AG09309 (cell line): ENCODE measurements at regions not wholly inside any gene's neighbourhood (a gene's known extent, or its start where the extent isn't known, plus 50 kb on each side); places are given as distances from the start of the nearest gene placed in this dataset.

Experiments
- DNase-seq: peaks from one replicate; pipeline ENCODE4 v3.0.0-alpha.2; 2010; ENCODE audit warnings: low read depth
- H3K4me3 ChIP-seq: 2 replicates; pipeline ENCODE4 v1.5.1; 2011; ENCODE audit warnings: mild to moderate bottlenecking, low read depth, low read length, moderate library complexity; ENCODE audit not compliant: control insufficient read depth
- TF ChIP-seq, protein P1 (sequence below): IDR thresholded peaks from 2 replicates; pipeline ENCODE4 v1.5.1; 2011; ENCODE audit warnings: mild to moderate bottlenecking, low read depth, low read length, inconsistent platforms; ENCODE audit not compliant: insufficient read depth, control insufficient read depth; ENCODE audit errors: missing control alignments

DNA sequence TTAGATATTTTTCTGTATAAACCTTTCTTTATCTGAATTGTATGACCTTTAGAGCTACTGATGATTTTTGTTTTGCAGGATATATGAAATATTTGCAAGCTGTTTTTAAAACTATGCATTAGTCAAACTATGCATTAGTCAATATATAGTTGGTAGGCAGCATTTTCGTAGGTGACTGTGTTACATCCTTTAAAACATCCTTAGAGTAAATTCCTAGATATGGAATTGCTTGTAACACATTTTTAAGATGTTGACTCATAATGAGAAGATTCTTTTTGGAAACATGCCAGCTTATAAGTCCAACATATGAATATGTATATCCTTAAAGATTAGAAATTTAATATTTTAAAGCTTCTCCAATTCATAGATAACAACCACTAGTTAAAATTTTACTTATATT lies 1768.5 kb downstream of the PCDH7 start:
- TF ChIP-seq, protein P1, sequence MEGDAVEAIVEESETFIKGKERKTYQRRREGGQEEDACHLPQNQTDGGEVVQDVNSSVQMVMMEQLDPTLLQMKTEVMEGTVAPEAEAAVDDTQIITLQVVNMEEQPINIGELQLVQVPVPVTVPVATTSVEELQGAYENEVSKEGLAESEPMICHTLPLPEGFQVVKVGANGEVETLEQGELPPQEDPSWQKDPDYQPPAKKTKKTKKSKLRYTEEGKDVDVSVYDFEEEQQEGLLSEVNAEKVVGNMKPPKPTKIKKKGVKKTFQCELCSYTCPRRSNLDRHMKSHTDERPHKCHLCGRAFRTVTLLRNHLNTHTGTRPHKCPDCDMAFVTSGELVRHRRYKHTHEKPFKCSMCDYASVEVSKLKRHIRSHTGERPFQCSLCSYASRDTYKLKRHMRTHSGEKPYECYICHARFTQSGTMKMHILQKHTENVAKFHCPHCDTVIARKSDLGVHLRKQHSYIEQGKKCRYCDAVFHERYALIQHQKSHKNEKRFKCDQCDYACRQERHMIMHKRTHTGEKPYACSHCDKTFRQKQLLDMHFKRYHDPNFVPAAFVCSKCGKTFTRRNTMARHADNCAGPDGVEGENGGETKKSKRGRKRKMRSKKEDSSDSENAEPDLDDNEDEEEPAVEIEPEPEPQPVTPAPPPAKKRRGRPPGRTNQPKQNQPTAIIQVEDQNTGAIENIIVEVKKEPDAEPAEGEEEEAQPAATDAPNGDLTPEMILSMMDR: no peak
- DNase-seq: no peak
- no peak overlapping the region for H3K4me3 ChIP-seq

DNA sequence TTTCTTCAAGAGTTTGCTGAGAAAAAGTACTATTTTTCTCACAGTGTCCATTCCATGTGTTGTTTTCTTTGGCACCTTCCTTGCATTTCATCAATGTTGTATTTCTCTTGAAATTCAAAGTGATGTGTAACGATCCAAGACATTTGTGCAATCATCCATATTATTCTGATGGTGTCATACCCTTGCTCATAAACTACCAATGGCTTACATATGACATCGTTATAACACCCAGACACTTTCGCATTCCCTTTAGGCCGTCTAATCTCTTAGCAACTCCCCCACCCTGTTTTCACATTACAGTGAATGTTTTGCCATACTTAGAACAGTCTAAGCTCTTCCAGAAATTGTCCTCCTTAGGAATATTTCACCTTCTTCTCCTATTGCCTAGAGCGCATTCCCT lies 1779.0 kb downstream of the PCDH7 start:
- peak; percentile 5 for DNase-seq
- TF ChIP-seq, protein P1: no peak
- no peak overlapping the region for H3K4me3 ChIP-seq

DNA sequence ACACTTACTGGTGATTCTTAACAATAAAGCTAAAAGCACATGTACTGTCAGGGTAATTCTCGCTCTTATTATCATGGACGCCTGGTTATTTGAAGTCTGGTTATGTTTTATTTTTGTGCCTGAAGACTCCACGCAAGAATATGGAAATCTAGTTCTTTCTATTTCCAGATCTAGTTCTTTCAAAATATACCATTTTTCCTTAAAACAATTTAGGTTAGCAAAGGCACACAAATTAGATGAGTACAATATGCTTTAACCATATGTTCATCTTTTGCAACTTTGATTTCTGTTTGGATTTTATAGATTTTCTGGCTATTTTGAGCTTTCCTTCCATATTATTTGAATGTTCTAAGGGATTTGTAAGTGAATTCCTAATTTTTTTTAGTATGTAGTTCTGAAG lies 1783.1 kb downstream of the PCDH7 start:
- no peak overlapping the region for H3K4me3 ChIP-seq
- DNase-seq: no peak
- TF ChIP-seq, protein P1: no peak

DNA sequence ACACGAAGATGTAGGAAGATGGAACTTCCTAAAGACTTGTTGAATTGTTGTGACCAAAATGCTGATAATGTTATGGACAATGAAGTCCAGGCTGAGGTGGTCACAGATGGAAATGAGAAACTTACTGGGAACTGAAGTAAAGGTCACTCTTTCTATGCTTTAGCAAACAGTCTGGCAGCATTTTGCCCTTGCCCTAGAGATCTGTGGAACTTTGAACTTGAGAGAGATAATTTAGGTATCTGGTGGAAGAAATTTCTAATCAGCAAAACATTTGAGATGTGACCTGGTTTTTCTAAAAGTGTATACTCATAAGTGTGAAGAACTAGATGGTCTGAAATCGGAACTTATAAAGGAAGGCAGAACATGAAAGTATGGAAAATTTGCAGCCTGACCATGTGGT lies 1785.9 kb downstream of the PCDH7 start:
- DNase-seq: no peak
- TF ChIP-seq, protein P1: no peak
- H3K4me3 ChIP-seq: no peak overlapping the region

DNA sequence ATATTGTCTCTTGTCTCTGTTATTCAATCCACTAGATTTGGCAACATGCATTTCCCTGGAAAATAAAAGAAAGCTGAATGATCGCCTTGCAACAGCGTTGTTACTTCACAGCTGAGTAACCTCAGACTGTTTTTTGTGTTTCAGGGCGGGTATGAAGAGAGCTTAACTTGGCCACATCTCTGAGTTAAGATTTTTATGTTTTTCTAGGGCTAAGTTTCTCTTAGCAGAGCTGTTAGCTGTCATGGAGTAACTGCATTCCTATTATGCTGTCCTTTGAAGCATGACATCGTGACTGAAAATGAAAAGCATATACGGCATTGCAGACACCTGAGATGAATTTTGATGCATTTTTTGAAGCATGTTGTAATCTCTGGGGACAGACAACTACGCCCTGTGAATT lies 1798.9 kb downstream of the PCDH7 start:
- TF ChIP-seq, protein P1: no peak
- H3K4me3 ChIP-seq: no peak overlapping the region
- DNase-seq: no peak

DNA sequence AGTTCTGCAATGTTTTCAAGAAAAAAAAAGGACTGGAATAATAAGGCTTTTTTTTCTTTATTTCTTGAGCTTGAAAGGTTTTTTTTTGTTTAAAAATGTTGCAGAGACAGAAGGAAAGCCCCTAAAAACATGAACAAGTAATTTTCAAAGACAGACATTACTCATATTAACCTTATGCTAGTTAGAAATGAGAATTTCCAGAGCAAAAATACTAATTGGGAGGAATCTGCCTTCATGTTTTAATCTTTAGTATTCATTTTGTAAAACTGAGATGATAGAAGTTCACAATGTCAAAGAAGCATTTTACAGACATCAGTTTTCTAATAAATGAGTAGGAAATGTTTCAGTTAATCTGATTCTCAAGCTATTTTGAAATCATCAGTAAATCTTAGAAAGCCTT lies 1805.3 kb downstream of the PCDH7 start:
- TF ChIP-seq, protein P1: no peak
- no peak for DNase-seq
- no peak overlapping the region for H3K4me3 ChIP-seq

DNA sequence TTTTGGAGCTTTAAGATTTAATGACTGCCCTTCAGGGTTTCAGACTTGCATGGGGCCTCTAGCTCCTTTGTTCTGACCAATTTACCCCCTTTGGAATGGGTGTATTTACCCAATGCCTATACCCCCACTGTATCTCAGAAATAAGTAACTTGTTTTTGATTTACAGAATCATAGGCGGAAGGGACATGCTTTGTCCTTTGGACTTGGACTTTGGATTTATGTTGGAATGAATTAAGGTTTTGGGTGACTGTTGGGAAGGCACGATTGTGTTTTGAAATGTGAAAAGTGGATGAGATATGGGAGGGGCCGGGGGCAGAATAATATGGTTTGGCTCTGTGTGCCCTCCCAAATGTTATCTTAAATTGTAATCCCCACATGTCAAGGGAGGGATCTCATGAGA lies 1824.7 kb downstream of the PCDH7 start:
- no peak overlapping the region for H3K4me3 ChIP-seq
- TF ChIP-seq, protein P1: no peak

More for the DNA sequence above, 1824.7 kb downstream of the PCDH7 start:
- no peak for DNase-seq
